ENCODE measurements at regions not wholly inside any gene's neighbourhood (a gene's known extent, or its start where the extent isn't known, plus 50 kb on each side); places are given as distances from the start of the nearest gene placed in this dataset.

DNA sequence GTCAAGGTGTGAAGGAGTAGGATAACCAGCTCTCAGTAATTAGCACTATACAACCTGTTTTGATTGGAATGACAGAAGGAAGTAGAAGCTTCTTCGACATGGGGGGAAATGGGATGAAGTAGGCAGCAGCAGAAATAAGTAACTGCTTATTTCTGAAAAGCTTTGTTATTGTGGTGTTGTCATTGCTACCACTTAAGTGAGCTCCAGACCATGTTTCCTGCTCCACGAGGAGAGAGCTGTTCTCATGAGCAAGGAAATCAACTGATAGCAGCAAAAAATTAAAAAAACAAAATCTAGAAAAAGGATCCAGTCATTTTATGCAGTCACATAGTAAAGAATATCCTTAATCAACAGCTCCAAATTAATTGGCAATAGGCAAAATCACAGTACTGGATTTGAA, 106.1 kb upstream of the TLL1 start:
- no peak for DNase-seq (ENCODE audit: low read depth)

DNA sequence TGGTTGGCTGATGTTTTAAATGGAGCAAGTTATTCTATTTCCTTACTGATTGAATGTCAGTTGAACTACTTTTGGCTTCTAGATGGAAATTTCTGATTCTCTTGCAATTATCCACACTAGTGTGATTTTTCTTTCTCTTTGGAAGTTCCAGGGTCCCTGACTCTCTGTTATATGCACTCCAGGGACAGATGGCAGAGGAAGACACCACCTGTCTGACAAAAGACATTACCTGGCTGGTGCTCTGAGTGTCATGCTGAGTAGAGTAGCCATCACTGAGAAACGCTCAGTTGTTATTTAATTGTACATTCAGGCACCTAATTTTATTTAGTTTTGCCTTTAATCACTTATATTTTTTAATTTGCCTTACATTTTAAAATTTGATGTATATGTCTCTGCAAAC, 105.4 kb upstream of the TLL1 start:
- DNase-seq (ENCODE audit: low read depth) = no peak

DNA sequence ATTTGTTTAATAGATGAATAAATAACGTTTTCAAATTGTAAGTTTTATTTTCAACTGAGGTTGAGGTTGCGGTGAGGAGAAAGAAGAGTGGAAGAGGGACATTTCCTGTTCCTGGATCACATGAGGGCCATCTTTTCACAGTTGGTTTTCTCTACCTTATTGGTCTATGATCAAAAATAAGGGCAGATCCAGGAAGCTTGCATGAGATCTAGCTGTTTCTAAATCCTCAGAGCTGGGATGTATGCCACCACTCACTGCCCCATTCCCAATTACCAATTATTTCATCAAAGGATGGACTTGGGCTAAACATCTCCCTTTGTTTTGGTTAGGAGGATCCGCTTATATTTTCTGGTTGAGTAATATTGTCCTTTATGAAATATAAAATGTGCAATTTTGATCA, 104.8 kb upstream of the TLL1 start:
- DNase-seq (ENCODE audit: low read depth) = no peak

DNA sequence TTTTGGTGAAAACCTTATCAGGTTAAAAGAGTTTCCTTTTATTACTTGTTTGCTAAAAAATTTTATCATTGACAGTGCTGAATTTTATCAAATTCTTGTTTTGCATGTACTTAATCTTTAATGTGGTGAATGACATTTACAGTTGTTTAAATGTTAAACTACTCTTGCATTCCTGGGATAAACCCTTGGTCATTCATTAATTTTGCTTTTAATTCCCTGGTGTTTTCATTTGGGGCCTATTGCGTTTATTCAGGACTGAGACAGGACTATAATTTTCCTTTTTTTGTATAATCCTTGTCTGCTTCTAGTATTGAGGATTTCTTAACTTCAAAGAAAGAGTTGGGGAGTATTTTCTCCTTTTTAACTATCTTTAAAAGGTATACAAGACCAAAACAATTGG, 98.7 kb upstream of the TLL1 start:
- no peak for DNase-seq (ENCODE audit: low read depth)

DNA sequence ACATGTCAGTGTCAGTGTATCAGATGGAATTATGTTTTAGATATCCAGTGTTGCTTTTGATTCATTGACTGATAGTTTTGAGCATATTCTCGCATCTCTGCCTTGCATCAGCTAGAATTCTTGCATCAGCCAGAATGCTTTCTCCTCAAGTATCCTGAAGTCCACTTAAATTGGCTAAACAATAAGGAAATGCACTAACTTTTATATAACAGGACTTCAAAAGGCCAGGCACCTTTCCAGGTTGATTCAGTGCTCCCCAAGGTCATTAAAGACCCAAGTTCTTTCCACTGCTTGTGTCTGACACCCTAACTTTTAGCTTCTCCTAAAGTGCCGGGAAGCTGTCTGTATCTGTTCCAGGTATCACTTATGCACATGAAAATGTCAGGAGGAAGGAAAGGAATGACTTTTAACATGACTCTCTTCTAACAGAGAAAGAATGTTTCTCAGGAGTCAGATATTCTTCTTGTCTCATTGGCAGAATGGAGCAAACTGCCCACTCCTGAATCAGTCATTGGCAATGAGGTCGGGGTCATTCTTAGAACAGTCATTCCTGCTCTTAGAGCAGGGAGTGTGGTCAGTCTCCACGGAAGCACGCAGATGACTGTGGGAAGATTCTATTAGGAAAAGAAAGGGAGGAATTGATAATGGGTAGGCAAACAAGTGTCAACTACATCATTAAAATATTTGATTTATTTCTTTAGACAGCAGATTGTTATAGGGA, 92.9 kb upstream of the TLL1 start:
- DNase-seq (ENCODE audit: low read depth) = no peak

DNA sequence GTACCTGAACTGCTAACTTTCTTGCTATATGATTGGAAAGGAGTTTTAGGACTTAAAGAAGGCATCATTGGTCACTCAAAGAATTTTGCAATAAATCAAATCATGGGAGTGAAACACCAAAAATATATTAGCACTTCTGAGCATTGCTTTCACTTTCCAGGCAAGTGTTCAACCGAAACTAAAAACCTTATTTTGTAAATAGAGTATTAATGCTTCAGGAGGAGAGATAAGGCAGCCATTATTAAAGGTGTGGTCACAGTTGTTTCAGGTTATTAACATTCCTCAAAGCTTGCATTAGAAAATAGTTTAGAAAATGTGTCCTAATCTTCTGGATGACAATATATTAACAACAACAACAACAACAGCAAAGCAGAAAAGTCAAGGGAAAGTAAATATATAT, 92.3 kb upstream of the TLL1 start:
- DNase-seq (ENCODE audit: low read depth) = no peak

DNA sequence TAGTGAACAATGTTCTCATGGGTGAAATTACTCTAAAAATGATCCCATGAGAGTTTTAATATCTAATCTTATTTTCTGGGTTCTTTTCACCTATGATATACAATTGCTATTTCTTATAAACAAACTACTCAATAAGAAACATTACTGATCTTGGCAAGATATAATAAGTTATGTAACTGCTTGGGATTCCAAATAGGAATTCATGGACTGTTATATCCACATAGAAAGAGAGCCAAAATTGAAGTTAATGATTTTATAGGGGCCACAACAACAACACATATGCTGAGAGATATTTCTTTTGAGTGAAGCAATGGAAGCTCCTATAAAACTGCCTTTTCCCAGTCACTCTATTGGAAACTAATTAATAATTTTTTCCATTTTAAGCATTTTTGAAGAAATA, 90.4 kb upstream of the TLL1 start:
- DNase-seq (ENCODE audit: low read depth) = no peak

DNA sequence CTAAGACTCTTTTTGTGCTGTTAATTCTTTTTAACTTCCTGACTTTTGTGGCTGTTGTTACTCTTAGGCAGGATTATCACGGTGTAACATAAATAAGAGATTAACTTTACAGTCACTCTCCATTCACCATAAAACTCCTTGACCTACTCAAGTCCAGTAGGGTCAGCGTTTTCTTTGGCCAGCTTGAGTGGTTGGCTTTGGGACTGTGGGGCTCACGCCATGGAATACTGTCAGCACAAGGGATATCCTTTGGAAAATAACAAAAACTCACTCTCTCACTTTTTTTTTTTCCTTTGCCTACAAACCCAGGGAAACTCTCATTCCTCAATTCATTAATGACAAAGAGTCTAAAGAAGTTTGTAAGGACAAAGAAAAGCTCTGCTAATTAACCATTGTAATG, 89.4 kb upstream of the TLL1 start:
- no peak for DNase-seq (ENCODE audit: low read depth)

DNA sequence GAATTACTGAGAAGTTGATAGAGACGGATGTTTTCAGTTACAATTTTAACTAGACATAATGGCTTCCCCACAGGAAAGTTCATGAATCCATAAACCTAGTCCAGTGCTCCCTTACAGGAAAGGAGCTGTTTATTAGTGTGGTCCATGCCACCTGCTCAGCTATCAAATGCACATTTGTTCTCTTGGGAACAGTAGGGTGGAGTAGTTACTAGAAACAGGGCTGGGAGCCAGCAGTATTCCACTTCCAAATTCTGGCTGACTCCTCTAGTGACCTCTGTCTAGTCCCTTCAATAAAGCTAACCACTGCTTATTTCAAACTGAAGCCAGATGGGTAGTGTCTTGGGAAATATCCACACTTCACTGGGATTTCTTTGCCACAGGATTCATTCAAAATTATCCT, 88.4 kb upstream of the TLL1 start:
- no peak for DNase-seq (ENCODE audit: low read depth)

DNA sequence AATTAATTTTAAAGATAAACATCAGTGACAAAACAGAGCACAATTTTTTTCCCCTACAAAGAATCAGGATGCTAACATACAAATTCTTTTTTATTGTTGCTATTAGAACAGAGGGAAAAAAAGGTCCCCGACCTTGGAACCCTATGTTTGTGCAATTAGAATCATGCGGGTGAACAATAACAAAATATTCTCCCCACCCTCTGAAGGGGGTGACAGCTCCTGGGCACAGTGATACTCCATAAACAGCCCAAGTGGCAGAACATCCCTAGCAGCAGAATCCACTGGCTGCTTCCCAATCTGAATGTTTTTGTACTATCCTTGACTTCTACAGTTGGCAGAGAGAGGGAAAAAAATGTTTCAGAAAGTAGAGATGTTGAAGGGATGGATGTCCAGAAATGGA, 87.7 kb upstream of the TLL1 start:
- DNase-seq (ENCODE audit: low read depth) = no peak

DNA sequence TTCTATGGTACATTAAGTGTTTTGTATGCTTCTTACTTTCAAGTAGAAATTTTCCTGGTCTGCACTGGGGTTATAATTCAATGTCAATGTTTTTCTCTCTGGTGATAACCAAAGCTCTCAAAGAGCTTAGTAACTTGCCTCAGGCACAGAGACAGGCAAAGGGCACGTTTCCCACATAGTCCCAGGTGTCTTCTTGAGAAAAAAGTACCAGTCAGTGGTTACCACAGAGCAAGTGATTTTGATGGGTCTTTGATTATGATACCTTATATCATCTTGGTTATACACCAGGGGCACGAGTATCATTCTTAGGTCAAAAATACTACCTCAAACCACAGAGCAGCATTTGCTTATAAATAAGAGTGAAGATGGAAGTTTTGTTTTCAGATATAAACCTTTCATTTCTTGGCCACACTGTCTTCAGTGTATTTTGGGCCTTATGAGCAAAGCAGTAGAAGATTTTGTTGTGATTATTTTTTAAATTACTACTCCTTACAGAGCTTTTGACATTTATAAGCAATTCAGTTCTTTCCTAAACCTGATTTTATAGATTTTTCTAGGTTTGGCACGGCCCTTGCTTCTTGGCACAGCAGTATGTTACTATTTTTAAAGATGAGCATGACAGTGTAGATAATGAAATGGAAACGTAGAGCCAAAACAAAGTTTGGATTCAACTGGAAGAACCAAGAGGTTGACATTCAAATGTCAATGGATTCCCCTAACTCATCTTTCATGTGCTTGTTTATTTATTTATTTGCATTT, 85.3 kb upstream of the TLL1 start:
- DNase-seq (ENCODE audit: low read depth) = no peak

DNA sequence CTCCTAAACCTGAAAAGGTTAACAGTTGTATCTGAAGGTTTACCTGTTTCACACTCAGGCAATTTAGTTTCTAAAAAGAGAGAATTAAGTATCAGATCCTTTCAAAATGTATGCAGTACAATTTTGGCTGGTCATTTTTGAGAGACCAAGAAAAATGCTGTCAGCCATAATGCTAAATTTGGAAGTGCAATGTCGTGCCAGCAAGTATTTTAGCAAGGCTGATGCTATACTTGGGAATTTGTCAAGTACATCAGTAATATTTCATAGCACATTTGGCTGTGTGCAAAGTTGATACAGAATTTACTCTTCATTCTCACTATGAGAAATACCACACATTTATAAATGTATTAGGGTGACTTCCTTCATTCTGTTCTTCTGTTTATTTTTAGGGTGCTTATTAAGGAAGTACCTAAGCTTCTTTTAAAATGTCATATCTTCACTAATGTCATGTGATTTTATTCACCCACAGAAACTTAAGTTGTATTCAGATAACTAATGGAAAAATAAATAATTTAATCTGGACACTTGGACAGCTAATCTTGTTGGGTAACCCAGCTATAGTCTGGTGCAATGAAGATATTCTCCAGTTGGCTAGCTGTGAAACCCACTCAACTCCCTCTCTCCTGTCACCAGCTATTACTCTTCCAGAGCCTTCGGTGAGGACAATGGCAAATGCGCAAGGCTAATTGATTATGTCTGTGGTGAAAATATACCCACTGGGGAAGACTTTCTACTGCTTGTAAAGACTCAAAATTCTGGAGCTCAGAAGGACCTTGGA, 84.2 kb upstream of the TLL1 start:
- DNase-seq (ENCODE audit: low read depth) = no peak

DNA sequence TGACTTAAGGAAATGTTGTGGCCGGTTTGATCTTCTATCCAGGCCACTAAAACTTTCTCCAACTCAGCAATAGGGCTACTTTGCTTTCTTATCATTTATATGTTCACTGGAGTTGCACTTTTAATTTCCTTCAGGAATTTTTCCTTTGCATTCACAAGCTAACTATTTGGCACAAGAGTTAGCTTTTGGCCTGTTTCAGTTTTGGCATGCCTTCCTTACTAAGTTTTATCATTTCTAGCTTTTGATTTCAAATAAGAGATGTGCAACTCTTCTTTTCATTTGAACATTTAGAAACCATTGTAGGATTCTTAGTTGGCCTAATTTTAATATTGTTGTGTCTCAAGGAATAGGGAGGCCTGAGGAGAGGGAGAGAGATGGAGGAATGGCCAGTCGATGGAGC, 79.8 kb upstream of the TLL1 start:
- DNase-seq (ENCODE audit: low read depth) = no peak

DNA sequence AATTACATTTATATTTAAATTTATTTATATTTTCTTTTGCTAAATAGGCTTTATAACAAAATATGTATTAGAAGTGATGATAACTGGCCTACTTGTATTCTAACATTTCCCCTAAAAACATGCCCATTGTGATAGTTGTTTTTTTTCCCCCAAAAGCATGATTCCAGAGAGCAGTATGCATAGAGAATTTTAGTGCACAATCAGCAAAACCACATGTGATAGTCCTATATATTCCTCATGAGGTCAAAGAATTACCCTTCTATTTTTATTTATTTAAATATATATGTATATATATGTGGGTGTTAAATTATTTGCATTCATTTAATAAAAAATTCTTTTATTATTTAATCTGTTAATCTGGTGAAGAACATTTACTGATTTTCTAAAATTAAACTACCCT, 78.2 kb upstream of the TLL1 start:
- DNase-seq (ENCODE audit: low read depth) = no peak

DNA sequence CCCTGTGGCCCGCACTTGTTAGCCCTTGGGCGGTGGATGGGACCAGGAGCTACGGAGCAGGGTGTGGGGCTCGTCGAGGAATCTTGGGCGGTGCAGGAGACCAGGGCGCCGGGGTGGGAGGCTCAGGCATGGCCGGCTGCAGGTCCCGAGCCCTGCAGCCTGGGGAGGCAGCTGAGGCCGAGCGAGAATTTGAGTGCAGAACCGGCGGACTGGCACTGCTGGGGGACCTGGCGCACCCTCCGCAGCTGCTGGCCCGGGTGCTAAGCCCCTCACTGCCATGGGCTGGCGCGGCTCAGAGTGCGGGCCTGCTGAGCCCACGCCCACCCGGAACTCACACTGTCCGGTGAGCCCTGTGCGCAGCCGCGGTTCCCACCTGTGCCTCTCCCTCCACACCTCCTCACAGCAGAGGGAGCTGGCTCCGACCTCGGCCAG, 73.6 kb upstream of the TLL1 start:
- DNase-seq (ENCODE audit: low read depth) = no peak

DNA sequence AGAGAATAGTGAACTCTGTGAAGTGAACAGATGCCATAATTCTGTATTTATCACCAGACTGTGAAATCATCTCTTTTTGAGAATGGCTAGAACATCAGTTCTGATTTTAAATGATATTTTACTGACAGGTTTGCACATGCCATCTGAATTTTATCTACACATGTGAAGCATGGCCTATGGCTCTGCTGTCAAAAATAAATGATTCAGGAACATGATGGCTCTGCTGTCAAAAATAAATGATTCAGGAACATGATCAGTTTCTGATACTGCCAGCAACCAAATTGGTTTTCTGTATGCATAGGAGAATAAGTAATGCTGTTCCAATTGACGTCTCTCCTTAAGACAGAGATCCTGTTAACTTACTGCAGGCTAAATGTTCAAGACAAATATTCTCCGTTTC, 70.6 kb upstream of the TLL1 start:
- no peak for DNase-seq (ENCODE audit: low read depth)

DNA sequence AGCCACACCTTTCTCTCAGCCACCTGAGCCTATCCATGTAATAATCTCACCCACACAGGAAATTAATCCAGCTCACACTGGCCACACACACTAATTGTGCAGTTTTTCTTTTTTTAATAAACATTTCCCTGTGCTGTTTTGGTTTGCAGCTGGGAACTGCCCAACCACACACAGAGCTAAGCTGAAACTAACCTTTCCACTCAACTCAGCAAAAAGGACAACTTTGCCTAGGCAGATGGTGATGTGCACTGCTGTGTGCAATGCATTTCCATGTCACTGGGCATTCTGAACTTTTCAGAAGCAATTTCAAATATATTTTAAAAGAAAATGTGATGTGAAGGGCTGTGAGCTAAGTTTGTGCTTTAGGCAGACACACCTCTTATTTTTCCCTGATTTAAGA, 70.0 kb upstream of the TLL1 start:
- no peak for DNase-seq (ENCODE audit: low read depth)

DNA sequence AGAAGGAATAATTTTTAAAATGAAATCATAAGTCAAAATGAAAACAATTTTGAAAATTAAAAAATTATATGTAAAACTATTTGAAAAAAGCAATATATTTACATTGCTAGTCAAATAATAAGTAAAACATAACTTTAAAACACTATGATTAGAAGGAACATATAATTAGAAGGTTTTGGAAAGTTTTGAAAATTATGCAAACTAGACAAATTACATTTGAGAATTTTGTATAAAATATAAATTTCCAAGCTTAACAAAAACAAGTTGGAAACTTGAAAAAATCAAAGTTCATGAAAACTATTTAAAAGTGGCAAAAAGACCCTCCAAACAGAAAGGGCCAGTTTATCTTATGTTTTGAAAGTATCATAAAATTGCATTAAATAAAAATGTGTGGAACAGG, 67.6 kb upstream of the TLL1 start:
- no peak for DNase-seq (ENCODE audit: low read depth)

DNA sequence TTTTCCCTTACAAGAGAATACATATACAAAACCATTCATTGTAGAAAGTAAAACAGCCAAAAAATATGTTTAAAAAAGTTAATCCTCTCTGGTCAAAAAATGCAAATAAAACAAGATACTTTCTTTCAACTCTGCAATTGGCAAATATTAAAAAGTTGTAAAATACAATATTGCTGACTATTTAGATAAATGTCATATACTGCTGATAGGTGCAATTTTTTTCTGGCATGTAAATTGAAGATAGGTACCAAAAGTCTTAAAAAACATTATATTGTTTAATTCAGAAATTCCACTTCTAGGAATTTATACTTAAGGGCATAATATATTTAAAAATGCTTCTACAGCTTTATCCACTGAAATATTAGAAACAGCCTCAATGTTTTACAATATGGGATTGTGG, 66.4 kb upstream of the TLL1 start:
- no peak for DNase-seq (ENCODE audit: low read depth)

DNA sequence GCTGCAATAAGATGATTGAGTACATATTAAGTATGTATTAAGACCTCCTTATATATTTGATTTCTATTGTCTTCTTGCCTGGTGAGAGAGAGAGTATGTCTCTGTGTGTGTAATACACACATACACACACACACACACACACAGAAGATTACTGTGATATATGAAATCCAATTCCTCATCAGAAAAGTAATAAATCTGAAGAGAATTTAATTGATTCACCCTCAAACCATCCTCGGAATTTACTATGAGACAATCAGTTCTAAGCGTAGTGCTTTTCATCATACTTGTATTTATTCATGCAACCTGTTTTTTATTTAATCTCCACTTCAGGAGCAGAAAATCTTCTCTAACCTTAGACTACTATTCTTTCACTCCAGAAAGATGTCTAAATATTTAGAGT, 62.3 kb upstream of the TLL1 start:
- no peak for DNase-seq (ENCODE audit: low read depth)

DNA sequence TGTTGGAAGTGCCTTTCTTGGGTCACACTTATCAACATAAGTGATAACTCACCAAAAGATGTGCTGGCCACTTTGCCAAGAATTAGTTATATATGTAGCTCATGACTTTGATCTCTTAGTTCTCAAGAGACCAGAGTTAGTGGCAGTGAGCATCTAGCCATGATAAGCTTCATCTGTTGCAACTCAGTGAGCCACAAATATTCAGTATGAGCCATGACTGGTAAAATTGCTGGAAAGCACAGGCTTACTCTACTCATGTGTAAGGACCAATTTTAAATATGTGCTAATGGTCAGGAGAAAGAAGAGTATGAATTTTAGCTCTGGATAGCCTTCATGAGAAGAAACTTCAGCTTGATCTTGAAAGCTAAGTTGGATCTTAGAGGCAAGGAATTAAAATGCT, 59.4 kb upstream of the TLL1 start:
- DNase-seq (ENCODE audit: low read depth) = no peak

DNA sequence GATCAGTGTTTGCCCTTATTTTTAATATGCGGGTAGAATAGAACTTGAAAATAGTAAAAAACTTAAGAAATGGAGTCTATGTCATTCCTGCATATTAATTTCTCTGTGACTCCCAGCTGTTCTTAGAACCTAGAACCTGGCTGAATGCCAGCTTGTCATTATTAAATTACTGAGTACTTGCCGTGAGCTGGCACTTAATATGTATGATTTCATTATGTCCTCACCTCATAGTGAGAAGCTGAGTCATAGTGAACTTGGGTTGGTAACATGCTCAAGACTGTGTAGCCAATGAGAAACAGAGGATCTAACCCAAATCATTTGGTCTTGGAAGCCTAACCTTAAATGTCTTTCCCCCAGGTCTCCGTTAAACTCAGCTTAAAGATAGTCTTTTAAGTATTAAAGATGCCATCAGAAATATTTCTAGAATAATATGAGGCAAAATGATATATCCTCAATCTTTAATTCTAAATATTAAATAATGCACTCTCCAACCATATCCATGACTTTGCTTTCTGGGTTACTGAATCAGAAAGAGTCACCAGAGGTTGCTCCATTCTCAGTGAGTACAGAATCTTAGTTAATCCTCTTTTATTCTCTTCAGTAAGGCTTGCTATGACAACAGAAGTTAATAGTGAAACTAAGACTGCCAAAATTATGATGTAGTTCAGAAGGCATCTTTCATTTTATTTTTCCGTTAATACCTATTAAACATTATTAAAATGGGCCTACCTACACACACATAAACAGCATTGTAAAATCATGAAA, 58.6 kb upstream of the TLL1 start:
- DNase-seq (ENCODE audit: low read depth) = no peak
